Heart left ventricle (tissue), 16 donors: ENCODE measurements at regions not wholly inside any gene's neighbourhood (a gene's known extent, or its start where the extent isn't known, plus 50 kb on each side); places are given as distances from the start of the nearest gene placed in this dataset.

ENCODE experiments used
- ATAC-seq, 4 donors: fragments of 200-7000 bp; cut with Tn5 transposase; one replicate each; pipeline ENCODE4 v1.9.1; 2020 to 2022; ENCODE audit warnings: moderate library complexity in 4 of 4, mild to moderate bottlenecking in 3 of 4, moderate number of reproducible peaks in 1 of 4
- DNase-seq, 5 donors: peaks; one replicate each; pipeline ENCODE4 v3.0.0-alpha.2; 2020
- H3K27ac ChIP-seq, 12 donors: fragments of 200-600 bp; sonication (generic) in 4 of 12; one replicate each; pipeline versions ENCODE4 v1.5.0 to v1.8.0; 2016 to 2022; ENCODE audit warnings: mild to moderate bottlenecking in 2 of 12
- H3K27me3 ChIP-seq, 9 donors: fragments of 200-600 bp; sonication (generic) in 2 of 9; one replicate each; pipeline versions ENCODE4 v1.5.1 to v1.8.0; 2016 to 2022; ENCODE audit warnings: mild to moderate bottlenecking in 3 of 9
- H3K36me3 ChIP-seq, 9 donors: fragments of 200-600 bp; sonication (generic) in 2 of 9; one replicate each; pipeline versions ENCODE4 v1.5.0 to v1.8.0; 2018 to 2022; ENCODE audit warnings: mild to moderate bottlenecking in 2 of 9
- H3K4me1 ChIP-seq, 12 donors: fragments of 200-600 bp; sonication (generic) in 4 of 12; one replicate each; pipeline versions ENCODE4 v1.5.0 to v1.8.0; 2016 to 2022; ENCODE audit warnings: mild to moderate bottlenecking in 3 of 12
- H3K4me3 ChIP-seq, 12 donors: fragments of 200-600 bp; sonication (generic) in 4 of 12; one replicate each; pipeline versions ENCODE4 v1.5.0 to v1.8.0; 2017 to 2022; ENCODE audit warnings: mild to moderate bottlenecking in 9 of 12, moderate library complexity in 4 of 12
- H3K9me3 ChIP-seq, 12 donors: fragments of 200-600 bp; sonication (generic) in 4 of 12; one replicate each; pipeline versions ENCODE4 v1.5.0 to v1.8.0; 2016 to 2022; ENCODE audit warnings: mild to moderate bottlenecking in 1 of 12
- CTCF ChIP-seq, 12 donors: fragments of 200-600 bp; sonication (generic) in 4 of 12; IDR thresholded peaks; one replicate each; pipeline versions ENCODE4 v1.5.0 to v1.8.0; 2018 to 2022; ENCODE audit warnings: antibody characterized with exemption in 12 of 12, mild to moderate bottlenecking in 5 of 12
- POLR2A ChIP-seq, 2 donors: fragments of 450-650 bp; IDR thresholded peaks; one replicate each; pipeline ENCODE4 v1.6.1; 2017; ENCODE audit warnings: antibody characterized with exemption in 2 of 2, mild to moderate bottlenecking in 2 of 2, moderate library complexity in 2 of 2
- WGBS, 4 donors: extraction: QIAGEN DNeasy Blood & Tissue Kit in 2 of 4; methylation state at CpG; one replicate each; pipeline versions ENCODE4 v1.1.5 to v1.1.7; 2013 to 2018; 5-methylcytosine and 5-hydroxymethylcytosine counted together
- intact Hi-C, 10 donors: fragments of 100-400 bp; cut with DNase I; formaldehyde crosslinking; loops; one replicate each; pipeline versions ENCODE4 v1.11.1 to v1.14.2; 2022
- donor health status: ischemic (EF 13 %, LVEDD 7.1; RV severe dilation, severe dysfunction).
- donor health status: healthy with polysubstance abuse.
- donor health status: DM: no; HTN: yes; CAD: no.
- donor health status: DM: no; HTN: no; CAD: no.
- donor health status: ischemic (EF 25% LVEDD 6.9; RV normal size, moderate dysfunction).
- donor health status: ischemic (EF 25% LVEDD 5.7; RV mildly dilated, moderate dysfunction).
- donor health status: healthy.
- donor health status: DM: yes; HTN: yes; CAD: no.
- donor health status: ischemic (EF 35%, LVEDD 5.7; RV mildly dilated, moderate dysfunction).
- donor health status: nonischemic (EF 11% LVEDD 7.7; RV severe dilation, severe dysfunction).
- donor health status: DM: yes; HTN: yes; CAD: no.
- donor health status: PGD.
- donor health status: ischemic (EF 29% LVEDD 5.4; RV normal size, mild dysfunction).
- donor health status: nonischemic (EF 23%, LVEDD 6.1; RV moderate dilation, normal function).

GRCh38 chr1:56202796-56203492 lies 376.4 kb downstream of the PLPP3 start:
- H3K27me3 ChIP-seq: no peaks in the 10 kb centered on the region
- H3K36me3 ChIP-seq: no peaks in the 10 kb centered on the region
- intact Hi-C loops: loop anchor here in 1 of 10 donors (5.0 kb wide), 1 partner anchor 84 kb away; no protein-coding TSS in a partner anchor
- DNase-seq: no peak
- no peak for TF ChIP-seq CTCF (IDR thresholded peaks at IDR 0.05)
- no peak for TF ChIP-seq POLR2A (IDR thresholded peaks at IDR 0.05)
- WGBS, 4 donors: 66 to 87% (median 86%) methylated on average over 5 of the region's 5 CpGs
- no peak overlapping the region for H3K27ac ChIP-seq
- no peak for ATAC-seq
- no peak overlapping the region for H3K4me3 ChIP-seq
- H3K4me1 ChIP-seq: peaks cover 0 to 15% (median 3%) of the 10 kb centered on the region in 12 donors
- H3K9me3 ChIP-seq: peaks cover 0 to 20% (median 14%) of the 10 kb centered on the region in 12 donors

GRCh38 chr1:56202186-56202585 lies 377.2 kb downstream of the PLPP3 start:
- peaks cover 0 to 22% (median 9%) of the 10 kb centered on the region in 12 donors for H3K4me1 ChIP-seq
- intact Hi-C loops: loop anchor here in 1 of 10 donors (5.0 kb wide), 1 partner anchor 85 kb away; no protein-coding TSS in a partner anchor
- H3K36me3 ChIP-seq: no peaks in the 10 kb centered on the region
- 93 to 96% (median 95%) methylated on average over 2 of the region's 2 CpGs for WGBS, 4 donors
- DNase-seq (no peak), ATAC-seq (no peak)
- H3K27ac ChIP-seq: no peak overlapping the region
- no peaks in the 10 kb centered on the region for H3K27me3 ChIP-seq
- H3K9me3 ChIP-seq: peaks cover 0 to 13% (median 7%) of the 10 kb centered on the region in 12 donors
- TF ChIP-seq POLR2A (IDR thresholded peaks at IDR 0.05) (no peak), CTCF (IDR thresholded peaks at IDR 0.05) (no peak)
- no peak overlapping the region for H3K4me3 ChIP-seq

GRCh38 chr1:56200896-56201295 lies 378.5 kb downstream of the PLPP3 start:
- no peak for DNase-seq
- intact Hi-C loops: loop anchor here in 1 of 10 donors (5.0 kb wide), 1 partner anchor 86 kb away; no protein-coding TSS in a partner anchor
- no peak for TF ChIP-seq CTCF (IDR thresholded peaks at IDR 0.05)
- no peak for TF ChIP-seq POLR2A (IDR thresholded peaks at IDR 0.05)
- H3K27me3 ChIP-seq: no peaks in the 10 kb centered on the region
- WGBS, 4 donors: 47 to 75% (median 65%) methylated on average over 2 of the region's 2 CpGs
- H3K9me3 ChIP-seq: peaks cover 0 to 3% (median 0%) of the 10 kb centered on the region in 12 donors
- peak in 1 of 4 donors; percentile 69 for ATAC-seq
- no peaks in the 10 kb centered on the region for H3K36me3 ChIP-seq
- H3K27ac ChIP-seq: no peak overlapping the region
- H3K4me3 ChIP-seq: no peak overlapping the region
- peaks cover 0 to 24% (median 15%) of the 10 kb centered on the region in 12 donors for H3K4me1 ChIP-seq

- no peak for DNase-seq
Measured at GRCh38 chr1:56200442-56200841, 378.9 kb downstream of the PLPP3 start.

More at GRCh38 chr1:56200442-56200841, 378.9 kb downstream of the PLPP3 start:
- Histone ChIP-seq H3K27me3 (no peaks in the 10 kb centered on the region), H3K4me1 (peaks cover 0 to 27% (median 15%) of the 10 kb centered on the region in 12 donors), H3K36me3 (no peaks in the 10 kb centered on the region), H3K4me3 (no peak overlapping the region), H3K9me3 (no peaks in the 10 kb centered on the region), H3K27ac (no peak overlapping the region)
- intact Hi-C loops: loop anchor here in 1 of 10 donors (5.0 kb wide), 1 partner anchor 87 kb away; no protein-coding TSS in a partner anchor
- peak in 1 of 4 donors; percentile 48 for ATAC-seq
- TF ChIP-seq CTCF (IDR thresholded peaks at IDR 0.05) (no peak), POLR2A (IDR thresholded peaks at IDR 0.05) (no peak)
- 78 to 86% (median 83%) methylated on average over 4 of the region's 4 CpGs for WGBS, 4 donors
